ENCODE measurements at regions not wholly inside any gene's neighbourhood (a gene's known extent, or its start where the extent isn't known, plus 50 kb on each side); places are given as distances from the start of the nearest gene placed in this dataset.

DNA sequence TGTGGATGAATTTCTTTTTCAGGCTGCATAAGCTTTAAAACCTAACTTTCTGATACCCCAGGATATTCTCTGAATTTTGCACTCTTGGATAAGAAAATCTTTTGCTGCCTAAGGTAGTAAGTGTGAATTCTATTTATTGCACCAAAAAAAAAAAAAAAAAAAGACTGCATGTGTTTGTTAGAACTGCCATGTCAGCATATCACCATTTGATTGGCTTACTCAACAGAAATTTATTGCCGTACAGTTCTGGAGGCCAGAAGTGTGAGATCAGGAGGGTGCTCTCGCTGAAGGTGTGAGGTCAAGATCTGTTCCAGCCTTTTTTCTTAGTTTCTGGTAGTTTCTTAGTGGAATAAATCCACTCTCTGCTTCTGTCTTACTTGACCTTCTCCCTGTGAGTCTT, 1250.0 kb upstream of the PRKX start:
- no peaks in the 10 kb centered on the region for H3K9me2 ChIP-seq (ENCODE audit: insufficient read depth, low read length)
- H3K36me3 ChIP-seq (ENCODE audit: insufficient read depth, low read length) = no peaks in the 10 kb centered on the region
- H3K9ac ChIP-seq (ENCODE audit: low read length) = no peak overlapping the region
- no peak overlapping the region for H3K4me3 ChIP-seq (ENCODE audit: low read length)
- no peak overlapping the region for H3K27ac ChIP-seq (ENCODE audit: low read length)
- no peaks in the 10 kb centered on the region for H3F3A ChIP-seq (ENCODE audit: insufficient read depth, low read length, poor library complexity, severe bottlenecking)
- no peaks in the 10 kb centered on the region for H3K27me3 ChIP-seq (ENCODE audit: insufficient read depth, low read depth, low read length)
- no peak for TF ChIP-seq EZH2 (IDR thresholded peaks at IDR 0.05; ENCODE audit: borderline replicate concordance, insufficient read depth, low read length, poor library complexity, severe bottlenecking)
- no peak for TF ChIP-seq POLR2AphosphoS5 (IDR thresholded peaks at IDR 0.05)
- TF ChIP-seq, protein P1, sequence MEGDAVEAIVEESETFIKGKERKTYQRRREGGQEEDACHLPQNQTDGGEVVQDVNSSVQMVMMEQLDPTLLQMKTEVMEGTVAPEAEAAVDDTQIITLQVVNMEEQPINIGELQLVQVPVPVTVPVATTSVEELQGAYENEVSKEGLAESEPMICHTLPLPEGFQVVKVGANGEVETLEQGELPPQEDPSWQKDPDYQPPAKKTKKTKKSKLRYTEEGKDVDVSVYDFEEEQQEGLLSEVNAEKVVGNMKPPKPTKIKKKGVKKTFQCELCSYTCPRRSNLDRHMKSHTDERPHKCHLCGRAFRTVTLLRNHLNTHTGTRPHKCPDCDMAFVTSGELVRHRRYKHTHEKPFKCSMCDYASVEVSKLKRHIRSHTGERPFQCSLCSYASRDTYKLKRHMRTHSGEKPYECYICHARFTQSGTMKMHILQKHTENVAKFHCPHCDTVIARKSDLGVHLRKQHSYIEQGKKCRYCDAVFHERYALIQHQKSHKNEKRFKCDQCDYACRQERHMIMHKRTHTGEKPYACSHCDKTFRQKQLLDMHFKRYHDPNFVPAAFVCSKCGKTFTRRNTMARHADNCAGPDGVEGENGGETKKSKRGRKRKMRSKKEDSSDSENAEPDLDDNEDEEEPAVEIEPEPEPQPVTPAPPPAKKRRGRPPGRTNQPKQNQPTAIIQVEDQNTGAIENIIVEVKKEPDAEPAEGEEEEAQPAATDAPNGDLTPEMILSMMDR (IDR thresholded peaks at IDR 0.05; ENCODE audit: poor library complexity, severe bottlenecking) = no peak
- no peak for TF ChIP-seq TAF1 (IDR thresholded peaks at IDR 0.05; ENCODE audit: low read depth)
- no peak for TF ChIP-seq MXI1 (conservative IDR thresholded peaks at IDR 0.05; ENCODE audit: poor library complexity, severe bottlenecking)
- no peak for TF ChIP-seq SMC3 (conservative IDR thresholded peaks at IDR 0.05; ENCODE audit: poor library complexity)
- no peak for TF ChIP-seq RAD21 (conservative IDR thresholded peaks at IDR 0.05)
- TF ChIP-seq, protein P2, sequence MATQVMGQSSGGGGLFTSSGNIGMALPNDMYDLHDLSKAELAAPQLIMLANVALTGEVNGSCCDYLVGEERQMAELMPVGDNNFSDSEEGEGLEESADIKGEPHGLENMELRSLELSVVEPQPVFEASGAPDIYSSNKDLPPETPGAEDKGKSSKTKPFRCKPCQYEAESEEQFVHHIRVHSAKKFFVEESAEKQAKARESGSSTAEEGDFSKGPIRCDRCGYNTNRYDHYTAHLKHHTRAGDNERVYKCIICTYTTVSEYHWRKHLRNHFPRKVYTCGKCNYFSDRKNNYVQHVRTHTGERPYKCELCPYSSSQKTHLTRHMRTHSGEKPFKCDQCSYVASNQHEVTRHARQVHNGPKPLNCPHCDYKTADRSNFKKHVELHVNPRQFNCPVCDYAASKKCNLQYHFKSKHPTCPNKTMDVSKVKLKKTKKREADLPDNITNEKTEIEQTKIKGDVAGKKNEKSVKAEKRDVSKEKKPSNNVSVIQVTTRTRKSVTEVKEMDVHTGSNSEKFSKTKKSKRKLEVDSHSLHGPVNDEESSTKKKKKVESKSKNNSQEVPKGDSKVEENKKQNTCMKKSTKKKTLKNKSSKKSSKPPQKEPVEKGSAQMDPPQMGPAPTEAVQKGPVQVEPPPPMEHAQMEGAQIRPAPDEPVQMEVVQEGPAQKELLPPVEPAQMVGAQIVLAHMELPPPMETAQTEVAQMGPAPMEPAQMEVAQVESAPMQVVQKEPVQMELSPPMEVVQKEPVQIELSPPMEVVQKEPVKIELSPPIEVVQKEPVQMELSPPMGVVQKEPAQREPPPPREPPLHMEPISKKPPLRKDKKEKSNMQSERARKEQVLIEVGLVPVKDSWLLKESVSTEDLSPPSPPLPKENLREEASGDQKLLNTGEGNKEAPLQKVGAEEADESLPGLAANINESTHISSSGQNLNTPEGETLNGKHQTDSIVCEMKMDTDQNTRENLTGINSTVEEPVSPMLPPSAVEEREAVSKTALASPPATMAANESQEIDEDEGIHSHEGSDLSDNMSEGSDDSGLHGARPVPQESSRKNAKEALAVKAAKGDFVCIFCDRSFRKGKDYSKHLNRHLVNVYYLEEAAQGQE (IDR thresholded peaks at IDR 0.05; ENCODE audit: borderline replicate concordance) = no peak
- TF ChIP-seq EP300 (conservative IDR thresholded peaks at IDR 0.05; ENCODE audit: poor library complexity, severe bottlenecking) = no peak
- H2AFZ ChIP-seq (ENCODE audit: low read depth, low read length) = no peak overlapping the region
- H3K4me2 ChIP-seq (ENCODE audit: low read length) = no peak overlapping the region
- no peaks in the 10 kb centered on the region for H3K9me3 ChIP-seq (ENCODE audit: low read length)
- no peaks in the 10 kb centered on the region for H3K79me2 ChIP-seq (replicated peaks; ENCODE audit: insufficient read depth, low read length)
- H4K20me1 ChIP-seq (ENCODE audit: insufficient read depth) = no peaks in the 10 kb centered on the region

DNA sequence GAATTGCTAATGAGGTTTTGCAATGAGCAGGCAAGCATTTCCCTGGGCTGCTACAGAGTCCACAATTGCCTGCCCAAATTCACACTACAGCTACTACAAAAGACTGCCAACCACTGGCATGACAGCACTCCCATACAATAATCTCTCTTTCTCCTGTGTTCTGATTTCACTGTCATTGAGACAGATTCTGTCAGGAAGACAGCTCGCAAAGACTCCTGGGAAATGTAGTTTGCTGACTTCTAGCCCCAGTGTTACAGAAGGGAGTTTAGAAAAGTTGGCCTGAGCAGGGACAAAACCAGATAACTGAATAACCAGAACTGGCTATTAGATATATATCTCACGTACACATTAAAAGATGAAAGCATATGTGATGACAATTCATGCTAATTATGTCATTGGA, 1231.3 kb upstream of the PRKX start:
- Histone ChIP-seq H3K9me3 (ENCODE audit: low read length) (no peaks in the 10 kb centered on the region), H3K9me2 (ENCODE audit: insufficient read depth, low read length) (no peaks in the 10 kb centered on the region), H3K36me3 (ENCODE audit: insufficient read depth, low read length) (no peaks in the 10 kb centered on the region), H4K20me1 (ENCODE audit: insufficient read depth) (no peaks in the 10 kb centered on the region), H3K27ac (ENCODE audit: low read length) (no peak overlapping the region), H3K27me3 (ENCODE audit: insufficient read depth, low read depth, low read length) (no peaks in the 10 kb centered on the region), H3K9ac (ENCODE audit: low read length) (no peak overlapping the region), H3K4me2 (ENCODE audit: low read length) (no peak overlapping the region), H3K79me2 (replicated peaks; ENCODE audit: insufficient read depth, low read length) (no peaks in the 10 kb centered on the region), H3K4me3 (ENCODE audit: low read length) (no peak overlapping the region), H3F3A (ENCODE audit: insufficient read depth, low read length, poor library complexity, severe bottlenecking) (no peaks in the 10 kb centered on the region), H2AFZ (ENCODE audit: low read depth, low read length) (no peak overlapping the region)
- TF ChIP-seq, protein P2 (IDR thresholded peaks at IDR 0.05; ENCODE audit: borderline replicate concordance) = no peak
- TF ChIP-seq MXI1 (conservative IDR thresholded peaks at IDR 0.05; ENCODE audit: poor library complexity, severe bottlenecking) (no peak), RAD21 (conservative IDR thresholded peaks at IDR 0.05) (no peak), EP300 (conservative IDR thresholded peaks at IDR 0.05; ENCODE audit: poor library complexity, severe bottlenecking) (no peak), EZH2 (IDR thresholded peaks at IDR 0.05; ENCODE audit: borderline replicate concordance, insufficient read depth, low read length, poor library complexity, severe bottlenecking) (no peak), TAF1 (IDR thresholded peaks at IDR 0.05; ENCODE audit: low read depth) (no peak), SMC3 (conservative IDR thresholded peaks at IDR 0.05; ENCODE audit: poor library complexity) (no peak), POLR2AphosphoS5 (IDR thresholded peaks at IDR 0.05) (no peak)
- TF ChIP-seq, protein P1 (IDR thresholded peaks at IDR 0.05; ENCODE audit: poor library complexity, severe bottlenecking) = no peak

Measured in neural cell (in vitro differentiated cells).